HG03060 (cell line): ENCODE measurements at regions not wholly inside any gene's neighbourhood (a gene's known extent, or its start where the extent isn't known, plus 50 kb on each side); places are given as distances from the start of the nearest gene placed in this dataset.

Experiments used
- ATAC-seq: cut with Tn5 transposase; IDR thresholded peaks from one replicate; pipeline ENCODE4 v1.9.1; 2021; ENCODE audit warnings: low read depth, moderate number of reproducible peaks; ENCODE audit not compliant: unreplicated experiment

DNA sequence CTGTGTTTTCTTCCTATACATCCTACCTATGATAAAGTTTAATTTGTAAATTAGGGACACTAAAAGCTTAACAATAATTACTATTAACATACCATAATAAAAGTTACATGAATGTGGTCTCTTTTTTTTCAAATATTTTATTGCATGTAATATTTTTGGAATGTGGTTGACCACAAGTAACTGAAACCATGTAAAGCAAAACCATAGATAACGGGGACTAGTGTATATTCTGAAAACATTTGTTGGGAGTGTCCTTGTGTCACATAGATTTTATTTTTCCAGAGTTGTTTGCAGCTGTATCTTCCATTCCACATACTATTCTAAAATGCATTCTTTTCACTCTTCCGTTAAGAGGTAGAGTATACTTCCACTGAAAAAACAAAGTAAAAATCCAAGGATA, 200.4 kb downstream of the KIF18A start:
- no peak for ATAC-seq

DNA sequence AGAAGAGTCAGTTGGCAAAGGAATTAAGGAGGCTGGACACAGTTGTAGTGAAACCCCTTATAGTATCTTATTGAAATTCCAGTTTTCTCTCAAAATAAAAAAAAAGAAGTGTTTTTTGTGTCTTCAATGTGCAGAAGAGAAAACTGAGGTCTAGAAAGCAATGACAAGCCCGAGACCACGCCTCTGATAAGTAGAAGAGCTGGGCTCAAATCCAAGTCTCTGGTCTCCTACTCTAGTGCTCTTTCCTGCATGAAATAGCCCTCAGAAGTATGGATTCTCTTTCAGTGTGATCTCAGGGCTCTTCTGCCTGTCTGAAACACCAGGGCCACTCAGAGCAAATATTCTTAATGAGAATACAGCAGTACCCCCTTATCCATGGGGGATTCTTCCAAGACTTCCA, 200.9 kb downstream of the KIF18A start:
- ATAC-seq: no peak

- no peak for ATAC-seq
Observed at GRCh38 chr11:27904358-27905055, 203.4 kb downstream of the KIF18A start.

DNA sequence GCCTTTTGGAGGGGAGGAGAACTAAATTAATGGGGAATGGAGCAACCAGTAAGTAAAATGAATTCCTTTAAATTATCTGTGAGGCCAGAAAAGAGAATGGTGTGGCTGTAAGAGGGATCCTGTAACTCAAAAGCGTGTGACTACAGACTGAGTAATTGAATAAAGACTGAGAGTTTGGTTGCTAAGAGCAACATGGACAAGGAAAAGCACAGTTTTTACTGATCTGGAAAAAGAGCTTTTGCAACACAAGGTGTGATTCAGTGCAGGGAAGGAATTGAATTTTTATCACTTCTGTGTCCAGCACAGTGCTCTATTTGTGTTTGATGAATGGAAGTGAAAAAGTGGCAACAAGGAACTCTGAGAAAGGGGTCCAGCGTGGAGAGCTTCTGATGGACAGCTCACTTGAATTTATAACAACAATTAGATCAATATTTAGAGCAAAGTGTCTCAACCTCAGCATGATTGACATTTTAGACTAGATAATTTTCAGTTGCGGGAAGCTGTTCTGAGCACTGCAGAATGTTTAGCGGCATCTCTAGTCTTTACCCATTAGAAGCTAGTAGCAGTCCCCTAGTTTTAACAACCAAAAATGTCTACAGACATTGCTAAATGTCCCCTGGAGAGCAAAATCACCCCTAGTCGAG, 202.8 kb upstream of the BDNF start:
- ATAC-seq: no peak

GRCh38 chr11:27898166-27898565, 197.9 kb upstream of the BDNF start:
- no peak for ATAC-seq

- ATAC-seq: no peak
Observed at GRCh38 chr11:27896096-27896495, 195.8 kb upstream of the BDNF start.

GRCh38 chr11:27894552-27894951, 194.3 kb upstream of the BDNF start:
- ATAC-seq: no peak

DNA sequence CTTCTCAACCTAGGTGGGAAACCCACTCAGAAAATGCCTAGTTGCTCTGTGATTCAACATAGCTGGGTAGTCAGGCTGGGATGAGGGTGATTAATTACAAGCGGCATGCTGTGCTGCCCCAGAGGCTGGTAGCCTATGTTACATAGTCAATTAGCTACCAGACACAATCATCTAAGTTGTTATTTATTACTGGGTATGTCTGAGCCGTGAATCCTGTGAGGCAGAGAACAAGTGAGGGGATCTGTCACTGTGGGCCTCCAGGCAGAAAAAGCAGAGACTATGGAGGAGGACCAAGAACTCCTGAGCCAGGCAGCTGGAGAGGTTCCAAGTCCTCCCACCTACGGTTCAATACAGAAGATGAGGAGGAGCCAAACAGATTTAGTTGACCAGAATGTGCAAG, 186.6 kb upstream of the BDNF start:
- no peak for ATAC-seq

- no peak for ATAC-seq
Observed at GRCh38 chr11:27882066-27882697, 181.9 kb upstream of the BDNF start.

DNA sequence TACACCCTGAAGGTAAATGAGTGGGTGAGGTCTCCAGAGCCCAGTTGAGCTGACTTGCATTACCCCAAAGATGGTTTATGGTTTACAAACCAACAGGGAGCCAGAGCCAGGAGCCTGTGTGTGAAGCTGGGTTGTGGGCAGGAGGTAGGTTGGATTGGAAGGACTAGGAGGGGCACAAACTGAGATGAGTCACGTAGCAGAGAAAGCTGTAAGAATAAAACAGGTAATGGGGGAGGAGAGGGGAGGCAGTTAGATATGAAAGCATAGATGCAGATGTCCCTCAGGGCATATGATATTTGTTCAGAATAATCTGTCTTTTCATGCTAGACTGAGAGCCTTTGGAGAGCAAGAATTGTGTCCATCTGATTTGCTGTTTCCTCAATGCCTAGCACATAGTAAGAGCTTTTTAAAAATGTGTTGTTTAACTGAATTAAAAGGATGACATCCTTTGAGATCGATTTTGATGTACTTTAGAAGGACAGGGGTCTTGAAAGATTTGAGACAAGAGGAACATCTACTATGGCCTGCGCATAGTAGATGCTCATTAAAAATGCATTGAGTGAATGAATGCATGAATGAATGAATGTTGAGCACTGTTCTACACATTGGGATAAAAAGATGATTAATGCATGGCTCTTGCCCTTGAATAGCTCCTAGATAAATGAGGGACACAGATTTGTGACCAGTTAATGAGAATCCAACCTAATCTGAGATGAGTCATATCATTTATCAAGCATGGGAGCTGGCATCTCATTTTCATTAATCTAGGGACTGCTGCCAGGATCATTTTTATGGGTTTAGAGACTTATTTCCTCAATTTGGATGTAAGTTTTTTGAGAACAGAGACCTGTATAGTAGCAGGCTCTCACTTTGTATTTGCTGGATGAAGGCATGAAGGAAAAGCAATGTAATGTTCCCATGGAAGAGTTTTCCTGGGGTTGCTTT, 175.8 kb upstream of the BDNF start:
- ATAC-seq: no peak

DNA sequence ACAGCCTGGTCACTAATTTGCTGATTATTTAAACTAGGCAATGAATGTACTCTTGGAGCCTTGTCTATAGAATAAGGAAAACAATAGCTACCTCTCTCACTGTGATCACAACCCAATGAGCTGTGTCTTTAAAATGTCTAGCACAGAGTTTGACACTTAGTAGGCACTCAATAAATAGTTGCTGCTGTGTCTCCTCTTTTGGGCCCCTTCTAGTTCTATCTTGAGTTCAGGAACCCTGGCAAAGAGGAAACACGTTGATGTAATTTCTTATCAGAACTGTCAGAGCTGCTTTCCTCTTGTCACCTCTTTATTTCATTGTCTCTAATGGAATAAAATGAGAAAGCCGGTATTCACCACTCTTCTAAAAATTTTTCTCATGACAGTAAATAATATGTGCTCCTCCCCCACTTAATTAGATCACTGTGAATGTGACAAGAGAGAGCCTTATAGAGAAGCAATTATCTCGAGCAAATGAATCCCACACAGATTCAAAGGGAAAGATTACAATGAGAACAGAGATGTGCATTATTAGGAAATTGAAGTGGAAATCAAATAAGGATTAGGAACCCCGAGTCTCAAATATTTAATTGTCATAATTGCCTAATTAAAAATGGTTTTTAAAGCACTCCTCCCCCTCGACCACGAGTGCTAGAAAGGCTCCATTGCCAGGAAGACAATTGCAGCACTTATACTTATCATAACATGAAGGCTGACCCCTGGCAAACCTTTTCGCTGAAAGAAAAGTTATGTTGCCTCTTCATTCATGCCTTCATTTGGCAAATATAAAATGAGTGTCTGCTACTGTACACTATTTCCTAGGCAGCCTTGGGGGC, 175.0 kb upstream of the BDNF start:
- ATAC-seq: no peak

GRCh38 chr11:27873664-27874063, 173.4 kb upstream of the BDNF start:
- ATAC-seq: no peak

- ATAC-seq: no peak
Observed at GRCh38 chr11:27871056-27871455, 170.8 kb upstream of the BDNF start.

DNA sequence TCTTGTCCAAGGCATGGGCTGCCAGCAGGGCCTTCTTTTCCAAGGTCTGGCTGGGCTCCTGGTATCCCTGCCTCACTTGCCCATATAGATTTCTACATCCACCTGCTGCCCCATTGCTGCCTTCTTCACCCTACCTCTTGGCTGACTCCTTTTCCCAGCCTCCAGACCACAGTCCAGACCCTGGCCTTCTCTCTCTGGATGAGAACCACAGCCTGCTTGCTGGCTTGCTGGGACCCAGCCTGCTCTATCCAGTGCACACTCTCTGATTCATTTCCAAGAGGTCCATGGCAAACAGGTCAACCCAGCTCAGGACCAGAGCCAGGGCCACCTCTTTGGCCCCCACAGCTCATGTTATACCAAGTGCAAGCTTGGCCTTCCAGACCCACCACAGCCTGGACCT, 169.4 kb upstream of the BDNF start:
- ATAC-seq: no peak

GRCh38 chr11:27868709-27869108, 168.5 kb upstream of the BDNF start:
- ATAC-seq: no peak

DNA sequence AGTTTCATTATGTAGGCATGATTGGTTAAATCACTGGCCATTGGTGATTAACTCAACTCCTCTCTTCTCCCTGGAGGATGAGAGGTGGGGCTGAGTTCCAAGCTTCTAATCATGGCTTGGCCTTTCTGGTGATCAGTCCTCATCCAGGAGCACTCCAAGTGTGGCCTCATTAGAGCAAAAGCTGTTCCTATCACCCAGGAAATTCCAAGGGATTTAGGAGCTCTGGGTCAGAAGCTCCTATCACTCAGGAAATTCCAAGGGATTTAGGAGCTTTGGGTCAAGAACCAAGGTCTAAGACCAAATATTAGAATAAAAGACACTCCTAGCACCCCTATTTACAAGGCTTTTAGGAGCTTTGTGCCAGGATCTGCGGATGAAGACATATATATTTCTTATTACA, 168.0 kb upstream of the BDNF start:
- no peak for ATAC-seq

GRCh38 chr11:27865105-27865504, 164.8 kb upstream of the BDNF start:
- no peak for ATAC-seq

DNA sequence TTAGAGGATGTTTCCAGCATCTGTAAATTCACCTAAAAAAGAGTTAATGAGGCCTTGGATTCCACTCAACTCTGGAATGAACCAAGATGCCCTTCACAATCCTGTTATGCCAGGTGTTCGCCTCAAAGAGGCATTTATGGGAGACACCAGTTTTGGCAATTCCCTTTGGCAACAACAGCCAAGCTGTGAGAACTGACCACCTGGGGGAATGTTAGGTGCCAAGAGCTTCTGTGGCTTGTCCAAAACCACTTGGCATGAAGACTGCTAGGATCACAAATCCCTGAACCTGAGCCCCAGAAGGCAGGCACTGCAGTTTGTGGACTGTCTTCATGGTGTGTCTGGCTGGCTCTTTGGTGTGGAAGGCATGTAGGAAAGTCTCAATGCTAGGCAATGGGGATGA, 164.4 kb upstream of the BDNF start:
- ATAC-seq: no peak

GRCh38 chr11:27864091-27864491, 163.8 kb upstream of the BDNF start:
- ATAC-seq: no peak

DNA sequence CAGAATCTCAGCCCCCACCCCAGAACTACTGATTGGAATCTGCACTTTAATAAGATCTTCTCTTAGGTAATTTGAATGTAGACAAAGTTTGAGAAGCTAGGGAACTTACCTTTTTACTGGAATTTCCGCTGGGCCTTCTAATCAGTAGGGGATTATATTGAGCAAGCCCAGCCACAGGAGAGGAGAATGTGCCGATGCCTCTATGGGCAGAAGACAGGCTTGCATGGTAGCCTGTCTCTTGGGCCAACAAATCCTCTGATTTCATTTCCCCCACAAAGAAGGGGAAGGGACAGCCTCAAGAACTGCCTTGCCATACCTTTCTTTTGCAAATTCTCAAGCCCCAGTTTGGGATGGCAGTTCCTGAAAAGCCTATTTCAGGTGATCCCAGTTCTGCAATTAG, 163.4 kb upstream of the BDNF start:
- no peak for ATAC-seq
